HepG2 (cell line): ENCODE measurements at regions not wholly inside any gene's neighbourhood (a gene's known extent, or its start where the extent isn't known, plus 50 kb on each side); places are given as distances from the start of the nearest gene placed in this dataset.
A peak's percentile ranks its signal among the peaks of the same experiment; 100 is the strongest.

Source experiments
- ATF6 ChIP-seq: sonication (generic); formaldehyde crosslinking; conservative IDR thresholded peaks from 2 replicates; pipeline ENCODE4 v1.4.0; 2020; ENCODE audit warnings: missing genetic modification reagents
- DPF2 ChIP-seq: sonication (generic); formaldehyde crosslinking; IDR thresholded peaks from 2 replicates; pipeline ENCODE4 v1.4.0; 2020; ENCODE audit warnings: mild to moderate bottlenecking, low read depth, missing genetic modification reagents, borderline replicate concordance
- FOXK2 ChIP-seq: fragments of 450-650 bp; IDR thresholded peaks from 2 replicates; pipeline ENCODE4 v1.6.1; 2016
- FOXP1 ChIP-seq, 2 experiments: fragments of 450-650 bp in 1 of 2; IDR thresholded peaks; 2 replicates each; pipeline ENCODE4 v1.6.1; 2017 to 2018; ENCODE audit warnings: antibody characterized with exemption in 1 of 2
- MIER2 ChIP-seq: IDR thresholded peaks from 2 replicates; pipeline ENCODE4 v1.6.1; 2016; ENCODE audit warnings: missing biosample characterization, missing genetic modification reagents
- RBAK ChIP-seq: sonication (generic); formaldehyde crosslinking; IDR thresholded peaks from 2 replicates; pipeline ENCODE4 v1.5.1; 2020; ENCODE audit warnings: mild to moderate bottlenecking, missing genetic modification reagents
- REPIN1 ChIP-seq: sonication (generic); formaldehyde crosslinking; IDR thresholded peaks from 2 replicates; pipeline ENCODE4 v1.8.0; 2022; ENCODE audit warnings: missing genetic modification reagents, low read depth, mild to moderate bottlenecking, borderline replicate concordance
- ZFP90 ChIP-seq: sonication (generic); formaldehyde crosslinking; IDR thresholded peaks from 2 replicates; pipeline ENCODE4 v1.8.0; 2022; ENCODE audit warnings: missing genetic modification reagents, mild to moderate bottlenecking, inconsistent platforms, borderline replicate concordance
- ZNF225 ChIP-seq: sonication (generic); formaldehyde crosslinking; IDR thresholded peaks from 2 replicates; pipeline ENCODE4 v1.4.0; 2020; ENCODE audit warnings: mild to moderate bottlenecking, missing genetic modification reagents
- ZNF263 ChIP-seq: sonication (generic); formaldehyde crosslinking; IDR thresholded peaks from 2 replicates; pipeline ENCODE4 v1.4.0; 2020; ENCODE audit warnings: missing genetic modification reagents
- ZNF350 ChIP-seq: sonication (generic); formaldehyde crosslinking; IDR thresholded peaks from 2 replicates; pipeline ENCODE4 v1.4.0; 2020; ENCODE audit warnings: mild to moderate bottlenecking, low read depth, missing genetic modification reagents, borderline replicate concordance
- ZNF710 ChIP-seq: sonication (generic); formaldehyde crosslinking; IDR thresholded peaks from 2 replicates; pipeline ENCODE4 v1.5.0; 2020; ENCODE audit warnings: mild to moderate bottlenecking, missing genetic modification reagents, borderline replicate concordance
- ZNF761 ChIP-seq: sonication (generic); formaldehyde crosslinking; conservative IDR thresholded peaks from 2 replicates; pipeline ENCODE4 v1.4.0; 2020; ENCODE audit warnings: mild to moderate bottlenecking, missing genetic modification reagents
- ZNF780A ChIP-seq: sonication (generic); formaldehyde crosslinking; IDR thresholded peaks from 2 replicates; pipeline ENCODE4 v1.8.0; 2022; ENCODE audit warnings: mild to moderate bottlenecking, missing genetic modification reagents, moderate library complexity
- TF ChIP-seq, protein P1 (sequence below): sonication (generic); formaldehyde crosslinking; IDR thresholded peaks from 2 replicates; pipeline ENCODE4 v1.5.1; 2020; ENCODE audit warnings: mild to moderate bottlenecking, moderate library complexity, missing genetic modification reagents
- TF ChIP-seq, protein P2 (sequence below): IDR thresholded peaks from 2 replicates; pipeline ENCODE4 v1.6.1; 2012; ENCODE audit warnings: low read depth, low read length, improper control_type of control experiment
- TF ChIP-seq, protein P3 (sequence below): sonication (generic); formaldehyde crosslinking; IDR thresholded peaks from 2 replicates; pipeline ENCODE4 v1.5.0; 2020; ENCODE audit warnings: missing genetic modification reagents, mild to moderate bottlenecking, borderline replicate concordance

GRCh38 chr2:74747411-74748080, 86.4 kb upstream of the HK2 start (continued):
- TF ChIP-seq, protein P1, sequence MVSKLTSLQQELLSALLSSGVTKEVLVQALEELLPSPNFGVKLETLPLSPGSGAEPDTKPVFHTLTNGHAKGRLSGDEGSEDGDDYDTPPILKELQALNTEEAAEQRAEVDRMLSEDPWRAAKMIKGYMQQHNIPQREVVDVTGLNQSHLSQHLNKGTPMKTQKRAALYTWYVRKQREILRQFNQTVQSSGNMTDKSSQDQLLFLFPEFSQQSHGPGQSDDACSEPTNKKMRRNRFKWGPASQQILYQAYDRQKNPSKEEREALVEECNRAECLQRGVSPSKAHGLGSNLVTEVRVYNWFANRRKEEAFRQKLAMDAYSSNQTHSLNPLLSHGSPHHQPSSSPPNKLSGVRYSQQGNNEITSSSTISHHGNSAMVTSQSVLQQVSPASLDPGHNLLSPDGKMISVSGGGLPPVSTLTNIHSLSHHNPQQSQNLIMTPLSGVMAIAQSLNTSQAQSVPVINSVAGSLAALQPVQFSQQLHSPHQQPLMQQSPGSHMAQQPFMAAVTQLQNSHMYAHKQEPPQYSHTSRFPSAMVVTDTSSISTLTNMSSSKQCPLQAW (CRISPR knock-in tag), result peak; percentile 91
- TF ChIP-seq RBAK (CRISPR knock-in tag) (no peak), ZNF780A (0 out of 2 replicates have a peak, but pooled peaks have one; percentile 73), ATF6 (CRISPR knock-in tag) (no peak), MIER2 (CRISPR knock-in tag) (peak; percentile 73; the same call in 1 of the 2 replicates), ZNF761 (0 out of 2 replicates have a peak, but pooled peaks have one; percentile 40), FOXK2 (no peak), ZNF263 (CRISPR knock-in tag) (0 out of 2 replicates have a peak, but pooled peaks have one; percentile 51), ZNF710 (CRISPR knock-in tag) (peak; percentile 58; the same call in 1 of the 2 replicates), ZNF225 (CRISPR knock-in tag) (peak; percentile 66; the same call in 1 of the 2 replicates), FOXP1 (IDR thresholded peaks at IDR 0.05) (no peak), FOXP1 (CRISPR knock-in tag; IDR thresholded peaks at IDR 0.05) (peak; percentile 35; the same call in 1 of the 2 replicates), DPF2 (CRISPR knock-in tag) (peak; percentile 59; the same call in 1 of the 2 replicates), REPIN1 (CRISPR knock-in tag) (peak; percentile 92), ZNF350 (CRISPR knock-in tag) (peak; percentile 82), ZFP90 (CRISPR knock-in tag) (peak; percentile 28; the same call in 1 of the 2 replicates)
- TF ChIP-seq, protein P2, sequence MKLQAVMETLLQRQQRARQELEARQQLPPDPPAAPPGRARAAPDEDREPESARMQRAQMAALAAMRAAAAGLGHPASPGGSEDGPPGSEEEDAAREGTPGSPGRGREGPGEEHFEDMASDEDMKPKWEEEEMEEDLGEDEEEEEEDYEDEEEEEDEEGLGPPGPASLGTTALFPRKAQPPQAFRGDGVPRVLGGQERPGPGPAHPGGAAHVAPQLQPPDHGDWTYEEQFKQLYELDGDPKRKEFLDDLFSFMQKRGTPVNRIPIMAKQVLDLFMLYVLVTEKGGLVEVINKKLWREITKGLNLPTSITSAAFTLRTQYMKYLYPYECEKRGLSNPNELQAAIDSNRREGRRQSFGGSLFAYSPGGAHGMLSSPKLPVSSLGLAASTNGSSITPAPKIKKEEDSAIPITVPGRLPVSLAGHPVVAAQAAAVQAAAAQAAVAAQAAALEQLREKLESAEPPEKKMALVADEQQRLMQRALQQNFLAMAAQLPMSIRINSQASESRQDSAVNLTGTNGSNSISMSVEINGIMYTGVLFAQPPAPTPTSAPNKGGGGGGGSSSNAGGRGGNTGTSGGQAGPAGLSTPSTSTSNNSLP, result no peak
- TF ChIP-seq, protein P3, sequence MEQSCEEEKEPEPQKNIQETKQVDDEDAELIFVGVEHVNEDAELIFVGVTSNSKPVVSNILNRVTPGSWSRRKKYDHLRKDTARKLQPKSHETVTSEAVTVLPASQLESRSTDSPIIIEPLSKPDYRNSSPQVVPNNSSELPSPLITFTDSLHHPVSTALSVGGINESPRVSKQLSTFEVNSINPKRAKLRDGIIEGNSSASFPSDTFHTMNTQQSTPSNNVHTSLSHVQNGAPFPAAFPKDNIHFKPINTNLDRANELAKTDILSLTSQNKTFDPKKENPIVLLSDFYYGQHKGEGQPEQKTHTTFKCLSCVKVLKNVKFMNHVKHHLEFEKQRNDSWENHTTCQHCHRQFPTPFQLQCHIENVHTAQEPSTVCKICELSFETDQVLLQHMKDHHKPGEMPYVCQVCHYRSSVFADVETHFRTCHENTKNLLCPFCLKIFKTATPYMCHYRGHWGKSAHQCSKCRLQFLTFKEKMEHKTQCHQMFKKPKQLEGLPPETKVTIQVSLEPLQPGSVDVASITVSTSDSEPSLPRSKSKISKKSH (CRISPR knock-in tag), result peak; percentile 38; the same call in 1 of the 2 replicates
